HG03139 (cell line): ENCODE measurements at regions not wholly inside any gene's neighbourhood (a gene's known extent, or its start where the extent isn't known, plus 50 kb on each side); places are given as distances from the start of the nearest gene placed in this dataset.
"Not testable (repeated sequence)": the region's sequence is repeated elsewhere in the genome, so short reads cannot be mapped to it uniquely, and the experiment has no call there.

Experiments used
- ATAC-seq: cut with Tn5 transposase; IDR thresholded peaks from one replicate; pipeline ENCODE4 v1.9.1; 2021; ENCODE audit not compliant: unreplicated experiment

DNA sequence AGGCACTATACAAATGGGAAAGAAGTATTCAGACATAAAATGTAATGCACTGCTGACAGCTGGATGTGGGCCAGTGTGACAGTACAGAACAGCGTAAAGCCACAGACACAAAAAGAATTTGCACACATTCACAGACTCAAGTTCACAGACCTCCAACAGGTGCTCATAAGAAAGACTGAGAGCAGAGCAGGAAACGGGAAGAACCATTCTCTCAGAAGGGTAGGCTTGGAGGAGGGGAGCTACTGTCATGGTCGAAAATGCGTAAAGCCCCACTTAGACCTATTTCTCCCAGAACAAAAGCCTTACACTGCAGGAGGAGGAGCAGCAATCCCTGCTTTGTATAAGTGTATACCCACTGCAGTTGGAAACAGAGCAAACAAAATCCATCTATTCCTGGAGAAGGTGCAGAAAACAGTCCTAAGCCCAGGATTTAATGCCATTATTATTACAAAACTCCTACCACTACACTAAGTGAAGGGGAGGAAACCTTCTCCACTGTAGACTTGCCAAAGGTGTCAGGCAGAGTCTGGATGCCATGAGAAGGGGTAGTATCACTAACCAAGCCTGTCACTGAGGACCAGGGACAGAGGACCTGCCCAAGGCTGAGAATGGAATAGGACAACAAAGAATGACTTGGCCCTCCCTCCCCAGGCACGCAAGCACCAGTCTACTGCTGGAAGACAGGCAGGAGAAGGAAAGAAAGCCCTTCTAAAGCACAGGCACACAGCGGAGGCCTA is 103.0 kb upstream of the FAM25C start:
- ATAC-seq, result not testable (repeated sequence)

DNA sequence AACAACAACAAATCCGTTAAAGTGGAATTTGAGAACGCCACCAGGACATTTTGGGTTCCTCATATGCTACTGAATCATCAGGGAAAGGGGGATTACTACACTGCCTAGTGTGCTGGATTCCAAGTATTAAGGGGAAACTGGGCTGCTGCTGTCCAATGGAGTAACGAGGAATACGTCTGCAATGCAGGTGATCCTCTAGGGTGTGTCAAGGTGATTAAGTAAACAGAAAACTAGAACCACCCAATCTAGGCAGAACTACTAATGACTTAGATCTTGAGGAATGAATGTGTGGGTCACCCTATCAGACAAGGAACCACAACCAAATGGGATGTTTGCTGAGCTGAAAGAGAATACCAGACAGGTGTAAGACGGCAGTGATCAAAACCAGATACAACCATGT is 99.3 kb upstream of the FAM25C start:
- not testable (repeated sequence) for ATAC-seq

DNA sequence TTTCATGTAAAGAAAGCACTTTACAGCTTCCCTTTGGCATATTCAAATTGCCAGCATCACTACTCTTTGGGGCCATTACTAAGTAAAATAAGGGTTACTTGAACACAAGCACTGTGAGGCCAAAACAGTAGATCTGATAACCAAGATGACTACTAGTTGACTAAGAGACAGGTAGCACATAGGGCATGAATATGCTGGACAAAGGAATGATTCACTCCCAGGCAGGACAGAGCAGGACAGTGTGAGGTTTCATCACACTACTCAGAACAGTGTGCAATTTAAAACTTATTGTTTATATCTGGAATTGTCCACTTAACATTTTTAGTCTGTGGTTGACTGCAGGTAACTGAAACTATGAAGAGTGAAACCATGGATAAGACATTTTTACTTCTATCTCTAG is 91.1 kb upstream of the FAM25C start:
- not testable (repeated sequence) for ATAC-seq

DNA sequence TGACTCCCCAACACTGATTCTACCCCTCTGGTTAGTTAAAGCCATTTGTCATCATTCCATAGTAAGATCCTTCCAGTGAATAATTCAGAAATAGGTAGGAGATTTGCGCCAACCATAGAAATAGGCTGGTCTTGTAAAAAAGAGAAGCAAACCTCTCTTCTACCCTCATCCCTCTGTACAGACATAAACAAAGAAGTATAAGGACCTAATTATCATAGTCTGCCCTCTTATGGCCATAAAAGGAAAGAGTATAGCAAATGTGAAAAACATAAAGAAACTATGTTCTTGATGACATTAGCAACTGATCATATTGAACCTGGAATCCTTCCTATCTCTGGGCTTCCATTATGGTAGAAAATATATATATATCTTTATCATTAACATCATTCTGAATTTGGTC is 88.5 kb upstream of the FAM25C start:
- ATAC-seq, result not testable (repeated sequence)

DNA sequence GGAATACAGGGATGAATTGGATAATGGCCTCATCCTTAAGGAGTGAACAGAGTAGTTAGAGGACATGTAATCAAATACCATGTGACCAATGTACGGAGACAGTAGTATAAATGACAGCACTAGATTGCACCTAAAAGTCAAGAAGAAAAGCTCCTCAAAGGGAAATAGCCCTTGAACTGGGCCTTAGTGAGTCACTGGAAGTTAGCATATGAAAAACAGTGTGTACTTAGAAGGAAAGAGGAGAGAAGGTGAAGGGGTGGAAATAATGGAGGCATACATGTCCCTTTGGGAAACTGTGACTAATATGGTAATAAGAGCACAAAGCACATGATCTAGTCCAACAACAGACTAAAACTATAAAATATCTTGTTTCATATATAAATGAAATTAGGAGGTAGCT is 84.9 kb upstream of the FAM25C start:
- not testable (repeated sequence) for ATAC-seq

DNA sequence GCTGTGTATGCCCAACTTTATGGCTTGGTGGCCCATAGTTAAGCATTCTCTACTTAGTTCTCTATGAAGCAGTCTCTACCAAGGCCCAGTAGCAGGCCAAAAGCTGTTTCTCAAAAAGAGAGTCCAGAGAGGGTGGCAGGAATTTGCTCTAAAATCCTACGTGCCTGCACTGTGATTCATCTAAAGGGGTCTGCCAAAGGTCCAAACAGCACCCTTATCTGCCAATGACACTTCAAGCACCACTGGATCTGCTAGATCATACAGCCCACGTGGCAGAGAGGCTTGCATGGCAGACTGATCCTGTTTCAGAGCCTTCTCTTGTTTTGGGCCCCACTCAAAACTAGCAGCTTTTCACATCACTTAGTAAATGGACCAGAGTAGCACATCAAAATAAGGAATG is 71.6 kb upstream of the FAM25C start:
- ATAC-seq, result not testable (repeated sequence)

DNA sequence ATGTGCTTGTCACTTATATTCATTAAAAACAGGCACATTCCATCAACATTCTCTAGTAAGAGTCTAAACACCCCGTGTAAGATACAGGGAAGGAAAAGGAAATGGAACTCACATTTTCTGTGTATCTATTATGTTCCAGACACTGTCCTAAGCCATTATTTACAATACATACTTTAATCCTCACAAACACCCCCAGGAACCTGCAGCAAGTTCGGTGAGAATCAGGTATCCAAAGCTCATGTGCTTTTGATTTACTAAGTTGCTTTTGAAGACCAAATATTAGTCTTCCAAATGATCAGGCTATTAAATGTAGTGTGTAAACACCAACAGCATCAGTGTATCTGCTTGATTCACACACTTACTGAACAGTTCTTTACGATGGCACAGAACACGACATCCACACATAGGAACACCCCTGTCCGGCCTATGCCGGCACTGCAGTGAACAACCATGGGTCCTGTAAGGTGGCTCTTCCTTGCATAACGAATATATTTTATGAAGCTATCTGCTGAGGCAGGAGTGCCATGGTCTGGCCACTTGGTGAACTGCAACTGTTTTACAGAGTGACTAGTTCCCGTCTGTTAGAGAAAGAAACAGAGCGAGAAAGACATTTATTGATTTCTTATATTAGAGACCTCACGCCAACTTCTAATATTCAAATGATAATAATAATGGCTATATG is 64.5 kb upstream of the FAM25C start:
- ATAC-seq, result peak; percentile 65

DNA sequence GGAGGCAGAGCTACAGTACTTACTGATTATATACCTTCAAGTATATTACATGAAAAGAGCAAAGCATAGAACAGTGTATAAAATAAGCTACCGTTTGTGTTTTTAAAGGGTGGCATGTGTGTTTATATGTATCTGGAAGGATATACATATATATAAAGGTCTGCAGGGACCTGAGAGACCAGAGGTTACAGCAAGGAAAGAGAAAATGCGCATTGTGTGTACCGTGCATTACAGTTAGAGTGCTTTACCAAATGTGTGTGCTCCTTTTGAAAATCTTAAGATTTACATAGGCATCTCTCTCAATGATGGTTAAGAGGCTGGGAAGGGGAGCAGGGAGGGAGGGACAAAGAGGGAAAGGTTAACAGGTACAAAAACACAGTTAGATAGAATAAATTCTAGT is 55.8 kb upstream of the FAM25C start:
- not testable (repeated sequence) for ATAC-seq
